Stimulated activated CD4-positive, alpha-beta T cell treated with anti-CD3 and anti-CD28 coated beads, Interleukin-4, amount 100 ng/mL, for 48 hours (primary cell): ENCODE measurements at regions not wholly inside any gene's neighbourhood (a gene's known extent, or its start where the extent isn't known, plus 50 kb on each side); places are given as distances from the start of the nearest gene placed in this dataset.

Experiments
- DNase-seq, 2 donors: peaks; one replicate each; pipeline ENCODE4 v3.0.0-alpha.2; 2020; ENCODE audit warnings: low read depth in 2 of 2

GRCh38 chr14:55936691-55937090, 181.5 kb upstream of the PELI2 start:
- DNase-seq = no peak

GRCh38 chr14:55938249-55938791, 179.9 kb upstream of the PELI2 start:
- no peak for DNase-seq

GRCh38 chr14:55942076-55942654, 176.0 kb upstream of the PELI2 start:
- no peak for DNase-seq

- DNase-seq = no peak
These were observed 175.4 kb upstream of the PELI2 start for GRCh38 chr14:55942826-55943225.

- DNase-seq = no peak
These were observed 173.5 kb upstream of the PELI2 start for GRCh38 chr14:55944757-55945156.

GRCh38 chr14:55946231-55946630, 172.0 kb upstream of the PELI2 start:
- DNase-seq = no peak

- no peak for DNase-seq
These were observed 169.8 kb upstream of the PELI2 start for GRCh38 chr14:55948399-55948798.

GRCh38 chr14:55949708-55950107, 168.5 kb upstream of the PELI2 start:
- DNase-seq = no peak

- no peak for DNase-seq
These were observed 168.1 kb upstream of the PELI2 start for GRCh38 chr14:55950135-55950534.

GRCh38 chr14:55951341-55952206, 166.6 kb upstream of the PELI2 start:
- DNase-seq = no peak

- no peak for DNase-seq
These were observed 164.1 kb upstream of the PELI2 start for GRCh38 chr14:55954108-55954507.

- no peak for DNase-seq
These were observed 163.0 kb upstream of the PELI2 start for GRCh38 chr14:55955175-55955574.

- no peak for DNase-seq
These were observed 160.3 kb upstream of the PELI2 start for GRCh38 chr14:55957950-55958349.

GRCh38 chr14:55963295-55963694, 154.9 kb upstream of the PELI2 start:
- DNase-seq = no peak

- no peak for DNase-seq
These were observed 154.1 kb upstream of the PELI2 start for GRCh38 chr14:55964091-55964490.

- no peak for DNase-seq
These were observed 153.4 kb upstream of the PELI2 start for GRCh38 chr14:55964821-55965220.

GRCh38 chr14:55965851-55966250, 152.4 kb upstream of the PELI2 start:
- DNase-seq = no peak

- no peak for DNase-seq
These were observed 149.5 kb upstream of the PELI2 start for GRCh38 chr14:55968741-55969140.

GRCh38 chr14:55973285-55973800, 144.9 kb upstream of the PELI2 start:
- no peak for DNase-seq

GRCh38 chr14:55973911-55974630, 144.1 kb upstream of the PELI2 start:
- DNase-seq = no peak

GRCh38 chr14:55975281-55975910, 142.8 kb upstream of the PELI2 start:
- DNase-seq = no peak

- no peak for DNase-seq
These were observed 142.0 kb upstream of the PELI2 start for GRCh38 chr14:55976219-55976618.
